Inferior parietal cortex (tissue), 1 donor: ENCODE measurements at regions not wholly inside any gene's neighbourhood (a gene's known extent, or its start where the extent isn't known, plus 50 kb on each side); places are given as distances from the start of the nearest gene placed in this dataset.

Experiments
- DNase-seq: peaks from one replicate; pipeline ENCODE4 v3.0.0-alpha.2; 2016; ENCODE audit errors: extremely low spot score

- DNase-seq = no peak
Observed at GRCh38 chr5:26674846-26675245, 363.5 kb downstream of the CDH9 start.

GRCh38 chr5:26669523-26669922 lies 368.9 kb downstream of the CDH9 start:
- DNase-seq = no peak

GRCh38 chr5:26669031-26669430 lies 369.4 kb downstream of the CDH9 start:
- DNase-seq = no peak

- DNase-seq = no peak
Observed at GRCh38 chr5:26666371-26666770, 372.0 kb downstream of the CDH9 start.

- no peak for DNase-seq
Observed at GRCh38 chr5:26663500-26663899, 374.9 kb downstream of the CDH9 start.

GRCh38 chr5:26662806-26663360 lies 375.5 kb downstream of the CDH9 start:
- no peak for DNase-seq

- DNase-seq = no peak
Observed at GRCh38 chr5:26660116-26660515, 378.3 kb downstream of the CDH9 start.

- DNase-seq = no peak
Observed at GRCh38 chr5:26649000-26649399, 389.4 kb downstream of the CDH9 start.

GRCh38 chr5:26647781-26648180 lies 390.6 kb downstream of the CDH9 start:
- no peak for DNase-seq

GRCh38 chr5:26645659-26646058 lies 392.7 kb downstream of the CDH9 start:
- no peak for DNase-seq

GRCh38 chr5:26641492-26641891 lies 396.9 kb downstream of the CDH9 start:
- no peak for DNase-seq

- no peak for DNase-seq
Observed at GRCh38 chr5:26625099-26625498, 413.3 kb downstream of the CDH9 start.

- no peak for DNase-seq
Observed at GRCh38 chr5:26622947-26623346, 415.4 kb downstream of the CDH9 start.

- DNase-seq = no peak
Observed at GRCh38 chr5:26610577-26610976, 427.8 kb downstream of the CDH9 start.

- DNase-seq = no peak
Observed at GRCh38 chr5:26601563-26601962, 436.8 kb downstream of the CDH9 start.

- DNase-seq = no peak
Observed at GRCh38 chr5:26582350-26583045, 455.9 kb downstream of the CDH9 start.

GRCh38 chr5:26579712-26580111 lies 458.7 kb downstream of the CDH9 start:
- DNase-seq = no peak

- DNase-seq = no peak
Observed at GRCh38 chr5:26578002-26578401, 460.4 kb downstream of the CDH9 start.

GRCh38 chr5:26572480-26572879 lies 465.9 kb downstream of the CDH9 start:
- no peak for DNase-seq

GRCh38 chr5:26569929-26570258 lies 468.5 kb downstream of the CDH9 start:
- no peak for DNase-seq

- no peak for DNase-seq
Observed at GRCh38 chr5:26569241-26569928, 469.0 kb downstream of the CDH9 start.

GRCh38 chr5:26568316-26568715 lies 470.1 kb downstream of the CDH9 start:
- DNase-seq = no peak

- no peak for DNase-seq
Observed at GRCh38 chr5:26563979-26564378, 474.4 kb downstream of the CDH9 start.
